ENCODE measurements at regions not wholly inside any gene's neighbourhood (a gene's known extent, or its start where the extent isn't known, plus 50 kb on each side); places are given as distances from the start of the nearest gene placed in this dataset.

DNA sequence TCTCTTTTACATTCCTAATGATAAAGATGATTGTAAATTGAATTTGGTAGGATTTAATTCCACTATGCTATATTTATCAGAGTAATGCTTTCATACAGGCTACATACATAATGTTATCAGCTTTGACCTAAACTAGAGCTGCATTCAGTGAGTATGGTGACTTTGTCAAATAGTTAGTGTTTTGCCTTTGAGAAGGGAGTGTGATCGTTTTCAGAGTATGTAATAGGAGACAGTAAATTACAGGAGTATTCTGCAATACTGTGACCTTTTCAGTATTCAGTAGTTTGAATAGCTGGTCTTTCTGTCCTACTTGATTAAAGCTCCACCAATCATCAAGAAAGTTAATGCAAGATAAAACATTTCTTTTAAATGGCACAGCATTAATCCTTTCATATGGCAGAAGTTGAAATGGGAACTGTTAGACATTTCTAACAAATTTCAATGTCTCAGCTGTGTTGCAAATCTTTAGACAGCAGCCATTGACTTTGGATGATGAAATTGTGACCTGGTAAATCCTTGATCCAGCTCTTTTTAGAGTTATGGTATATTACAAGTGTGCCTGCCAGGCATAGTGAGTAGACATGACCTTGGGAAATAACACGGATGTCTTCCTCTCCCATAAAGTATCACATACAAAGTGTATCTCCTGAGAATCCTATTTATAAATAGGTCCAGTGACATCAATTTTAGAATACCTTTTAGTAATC is 455.3 kb downstream of the KCTD8 start:
- CTCF ChIA-PET = no interaction called here
- POLR2A ChIA-PET (ENCODE audit: low non-redundant PET) = no interaction called here
- TF ChIP-seq, protein P1, sequence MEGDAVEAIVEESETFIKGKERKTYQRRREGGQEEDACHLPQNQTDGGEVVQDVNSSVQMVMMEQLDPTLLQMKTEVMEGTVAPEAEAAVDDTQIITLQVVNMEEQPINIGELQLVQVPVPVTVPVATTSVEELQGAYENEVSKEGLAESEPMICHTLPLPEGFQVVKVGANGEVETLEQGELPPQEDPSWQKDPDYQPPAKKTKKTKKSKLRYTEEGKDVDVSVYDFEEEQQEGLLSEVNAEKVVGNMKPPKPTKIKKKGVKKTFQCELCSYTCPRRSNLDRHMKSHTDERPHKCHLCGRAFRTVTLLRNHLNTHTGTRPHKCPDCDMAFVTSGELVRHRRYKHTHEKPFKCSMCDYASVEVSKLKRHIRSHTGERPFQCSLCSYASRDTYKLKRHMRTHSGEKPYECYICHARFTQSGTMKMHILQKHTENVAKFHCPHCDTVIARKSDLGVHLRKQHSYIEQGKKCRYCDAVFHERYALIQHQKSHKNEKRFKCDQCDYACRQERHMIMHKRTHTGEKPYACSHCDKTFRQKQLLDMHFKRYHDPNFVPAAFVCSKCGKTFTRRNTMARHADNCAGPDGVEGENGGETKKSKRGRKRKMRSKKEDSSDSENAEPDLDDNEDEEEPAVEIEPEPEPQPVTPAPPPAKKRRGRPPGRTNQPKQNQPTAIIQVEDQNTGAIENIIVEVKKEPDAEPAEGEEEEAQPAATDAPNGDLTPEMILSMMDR (conservative IDR thresholded peaks at IDR 0.05; ENCODE audit: low read depth) = no peak
- DNase-seq (ENCODE audit: low spot score) = no peak
- H3K27ac ChIP-seq = no peak overlapping the region

DNA sequence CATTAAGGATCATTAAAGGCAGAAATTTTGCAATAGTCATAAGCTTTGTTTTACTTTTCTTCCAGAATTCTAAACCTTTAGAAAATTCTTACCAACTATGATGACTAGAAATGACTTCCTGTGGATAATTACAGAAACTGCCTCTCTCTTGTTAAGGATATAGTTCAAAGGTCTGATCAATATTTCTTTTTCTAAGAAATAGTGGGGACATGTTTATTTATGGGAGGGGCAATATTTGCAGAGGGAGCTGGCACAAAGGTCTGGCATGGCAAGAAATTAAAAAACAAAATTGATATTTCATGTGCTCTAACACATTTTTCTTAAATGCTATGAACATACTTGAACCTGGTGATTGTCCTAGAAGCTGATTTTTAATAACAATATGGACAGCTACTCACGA is 448.9 kb downstream of the KCTD8 start:
- TF ChIP-seq, protein P1 (conservative IDR thresholded peaks at IDR 0.05; ENCODE audit: low read depth) = no peak
- no peak for DNase-seq (ENCODE audit: low spot score)
- no peak overlapping the region for H3K27ac ChIP-seq
- POLR2A ChIA-PET (ENCODE audit: low non-redundant PET) = no interaction called here
- CTCF ChIA-PET = interaction anchor here (0.6 to 1.0 kb wide), 3 partner anchors 25 to 419 kb away, joined by 3 to 4 read pairs (median 3); no protein-coding TSS in a partner anchor

DNA sequence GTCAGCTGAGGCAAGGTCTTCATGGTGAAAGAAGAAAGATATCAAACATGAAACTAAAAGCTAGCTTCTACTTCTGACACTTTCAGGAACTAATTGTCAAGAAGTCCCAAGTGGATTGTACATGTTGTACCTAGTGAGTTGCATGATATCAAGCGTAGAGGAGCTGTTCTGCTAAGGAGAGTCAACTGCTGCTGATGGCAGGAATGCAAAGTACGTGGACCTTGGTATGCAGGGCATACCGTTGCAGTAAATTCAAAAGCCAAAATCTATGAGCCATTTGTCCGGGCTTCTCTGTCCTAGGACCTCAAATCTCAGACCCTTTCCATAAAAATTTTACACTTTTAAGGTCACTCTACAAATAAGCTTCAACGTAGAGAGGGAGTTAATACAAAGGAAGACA is 446.2 kb downstream of the KCTD8 start:
- H3K27ac ChIP-seq = no peak overlapping the region
- ChIA-PET POLR2A (ENCODE audit: low non-redundant PET) (no interaction called here), CTCF (no interaction called here)
- TF ChIP-seq, protein P1 (conservative IDR thresholded peaks at IDR 0.05; ENCODE audit: low read depth) = no peak
- DNase-seq (ENCODE audit: low spot score) = no peak

DNA sequence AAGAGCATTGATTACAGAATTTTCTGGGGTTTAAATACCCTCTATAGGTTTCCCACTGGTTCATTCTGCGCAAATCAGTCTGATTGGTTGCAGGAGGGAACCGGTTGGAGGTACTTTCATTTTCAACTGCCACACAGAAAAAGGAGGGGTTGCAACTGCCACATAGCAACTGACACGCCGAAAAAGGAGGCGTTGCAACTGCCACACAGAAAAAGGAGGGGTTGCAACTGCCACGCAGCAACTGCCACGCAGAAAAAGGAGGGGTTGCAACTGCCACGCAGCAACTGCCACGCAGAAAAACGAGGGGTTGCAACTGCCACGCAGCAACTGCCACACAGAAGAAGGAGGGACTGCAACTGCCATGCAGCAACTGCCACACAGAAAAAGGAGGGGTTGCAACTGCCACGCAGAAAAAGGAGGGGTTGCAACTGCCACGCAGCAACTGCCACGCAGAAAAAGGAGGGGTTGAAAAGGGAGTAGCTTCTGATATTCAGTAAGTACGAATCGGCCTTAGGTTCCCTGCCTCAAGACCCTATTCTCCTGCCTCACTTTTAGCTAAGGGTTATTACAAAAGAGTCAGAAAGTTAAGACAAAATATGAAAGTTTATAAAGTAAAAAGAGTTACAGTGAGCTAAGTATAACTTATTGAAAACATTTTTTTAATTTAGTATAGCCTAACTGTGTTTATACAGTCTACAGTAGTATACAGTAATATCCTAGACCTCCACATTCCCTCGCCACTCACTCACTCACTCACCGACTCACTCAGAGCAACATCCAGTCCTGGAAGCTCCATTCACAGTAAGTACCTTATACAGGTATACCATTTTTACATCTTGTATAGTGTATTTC is 431.8 kb downstream of the KCTD8 start:
- H3K27ac ChIP-seq = no peak overlapping the region
- CTCF ChIA-PET = interaction anchor here (0.6 kb wide), 1 partner anchor 866 kb away, joined by 3 read pairs; no protein-coding TSS in a partner anchor
- POLR2A ChIA-PET (ENCODE audit: low non-redundant PET) = no interaction called here
- TF ChIP-seq, protein P1 (conservative IDR thresholded peaks at IDR 0.05; ENCODE audit: low read depth) = no peak
- no peak for DNase-seq (ENCODE audit: low spot score)

DNA sequence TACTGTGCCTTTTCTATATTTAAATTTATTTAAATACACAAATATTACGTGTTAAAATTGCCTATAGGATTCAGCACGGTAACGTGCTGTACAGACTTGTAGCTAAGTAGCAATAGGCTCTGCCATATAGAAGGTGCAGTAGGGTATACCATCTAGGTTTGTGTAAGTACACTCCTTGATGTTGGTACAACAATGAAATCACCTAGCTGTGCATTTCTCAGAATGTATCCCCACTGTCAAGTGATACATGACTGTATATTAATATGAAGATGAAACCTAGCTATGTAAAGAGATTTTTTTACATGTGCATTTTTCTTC is 431.2 kb downstream of the KCTD8 start:
- DNase-seq (ENCODE audit: low spot score) = no peak
- POLR2A ChIA-PET (ENCODE audit: low non-redundant PET) = no interaction called here
- TF ChIP-seq, protein P1 (conservative IDR thresholded peaks at IDR 0.05; ENCODE audit: low read depth) = no peak
- CTCF ChIA-PET = no interaction called here
- H3K27ac ChIP-seq = no peak overlapping the region

DNA sequence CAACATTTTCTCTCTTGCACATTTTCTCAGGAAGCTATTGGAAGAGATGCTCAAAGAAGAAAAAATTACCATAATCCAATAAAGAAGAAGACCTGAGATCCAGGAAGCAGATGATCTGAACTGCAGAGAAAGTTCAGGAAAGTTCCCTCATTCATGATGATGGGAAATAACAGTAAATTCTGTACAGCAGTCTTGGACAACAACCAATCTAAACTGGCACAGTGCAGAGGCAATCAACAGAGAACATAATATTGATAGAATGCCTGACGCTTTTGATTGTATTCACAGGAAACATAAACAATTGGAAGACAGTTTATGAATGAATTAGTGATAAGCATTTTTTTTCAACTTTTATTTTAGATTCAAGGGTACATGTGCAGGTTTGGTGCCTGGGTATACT is 428.9 kb downstream of the KCTD8 start:
- CTCF ChIA-PET = no interaction called here
- POLR2A ChIA-PET (ENCODE audit: low non-redundant PET) = no interaction called here
- TF ChIP-seq, protein P1 (conservative IDR thresholded peaks at IDR 0.05; ENCODE audit: low read depth) = no peak

More for the DNA sequence above, 428.9 kb downstream of the KCTD8 start:
- DNase-seq (ENCODE audit: low spot score) = no peak
- no peak overlapping the region for H3K27ac ChIP-seq
